Esophagus squamous epithelium (tissue), 4 donors: ENCODE measurements at regions not wholly inside any gene's neighbourhood (a gene's known extent, or its start where the extent isn't known, plus 50 kb on each side); places are given as distances from the start of the nearest gene placed in this dataset.

ENCODE experiments used
- POLR2A ChIP-seq, 4 donors: fragments of 450-650 bp; IDR thresholded peaks; one replicate each; pipeline ENCODE4 v1.6.1; 2017; ENCODE audit warnings: antibody characterized with exemption in 4 of 4, mild to moderate bottlenecking in 4 of 4, moderate library complexity in 3 of 4
- TF ChIP-seq, protein P1 (sequence below), 6 experiments: fragments of 450-650 bp in 4 of 6; fragments of 200-600 bp in 2 of 6; sonication (generic) in 2 of 6; IDR thresholded peaks; one replicate each; pipeline ENCODE4 v1.5.1; 2016 to 2019; ENCODE audit warnings: antibody characterized with exemption in 6 of 6, mild to moderate bottlenecking in 4 of 6, moderate library complexity in 4 of 6

DNA sequence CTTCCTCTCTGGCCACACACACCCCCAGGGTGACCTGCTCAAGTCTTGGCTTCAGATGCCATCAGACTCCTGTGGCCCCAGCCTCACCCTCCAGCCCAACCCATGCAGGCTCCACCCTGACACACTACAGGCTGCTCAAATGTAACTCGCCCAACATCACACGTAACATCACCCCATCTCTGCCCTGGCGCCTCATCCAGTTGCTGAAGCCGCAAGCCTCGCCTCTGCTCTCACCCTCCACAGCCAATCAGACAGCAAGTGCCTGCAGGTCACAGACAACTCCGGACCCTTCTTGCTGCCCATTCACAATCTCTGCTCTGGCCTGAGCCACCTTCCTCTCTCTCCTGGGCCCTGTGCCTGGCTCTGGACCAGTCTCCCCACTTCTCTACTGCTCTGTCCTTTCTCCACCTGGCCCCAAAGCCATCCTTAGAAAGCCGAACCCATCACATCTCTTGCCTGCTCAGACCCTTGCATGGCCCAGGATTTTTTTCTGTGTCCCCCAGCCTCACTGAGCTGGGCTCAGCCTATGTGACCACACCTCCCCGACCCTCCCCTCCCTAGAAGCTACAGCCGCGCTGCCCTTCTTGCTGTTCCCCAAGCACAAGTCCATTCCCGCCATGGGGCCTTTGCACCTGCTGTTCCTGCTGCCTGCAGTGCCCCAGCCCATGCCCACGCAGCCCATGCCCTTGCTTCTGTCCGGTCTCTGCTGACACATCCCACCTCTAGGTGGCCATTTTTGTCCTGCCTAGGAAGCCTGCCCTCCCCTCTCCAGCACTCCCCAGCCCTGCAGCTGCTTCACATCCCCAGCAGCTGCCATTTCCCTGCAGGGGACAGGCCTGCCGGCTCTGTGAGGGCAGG lies 333.9 kb downstream of the CTTN start:
- TF ChIP-seq, protein P1, sequence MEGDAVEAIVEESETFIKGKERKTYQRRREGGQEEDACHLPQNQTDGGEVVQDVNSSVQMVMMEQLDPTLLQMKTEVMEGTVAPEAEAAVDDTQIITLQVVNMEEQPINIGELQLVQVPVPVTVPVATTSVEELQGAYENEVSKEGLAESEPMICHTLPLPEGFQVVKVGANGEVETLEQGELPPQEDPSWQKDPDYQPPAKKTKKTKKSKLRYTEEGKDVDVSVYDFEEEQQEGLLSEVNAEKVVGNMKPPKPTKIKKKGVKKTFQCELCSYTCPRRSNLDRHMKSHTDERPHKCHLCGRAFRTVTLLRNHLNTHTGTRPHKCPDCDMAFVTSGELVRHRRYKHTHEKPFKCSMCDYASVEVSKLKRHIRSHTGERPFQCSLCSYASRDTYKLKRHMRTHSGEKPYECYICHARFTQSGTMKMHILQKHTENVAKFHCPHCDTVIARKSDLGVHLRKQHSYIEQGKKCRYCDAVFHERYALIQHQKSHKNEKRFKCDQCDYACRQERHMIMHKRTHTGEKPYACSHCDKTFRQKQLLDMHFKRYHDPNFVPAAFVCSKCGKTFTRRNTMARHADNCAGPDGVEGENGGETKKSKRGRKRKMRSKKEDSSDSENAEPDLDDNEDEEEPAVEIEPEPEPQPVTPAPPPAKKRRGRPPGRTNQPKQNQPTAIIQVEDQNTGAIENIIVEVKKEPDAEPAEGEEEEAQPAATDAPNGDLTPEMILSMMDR (IDR thresholded peaks at IDR 0.05), result no peak
- TF ChIP-seq POLR2A (IDR thresholded peaks at IDR 0.05), result no peak
